IMR-90 (cell line): ENCODE measurements at regions not wholly inside any gene's neighbourhood (a gene's known extent, or its start where the extent isn't known, plus 50 kb on each side); places are given as distances from the start of the nearest gene placed in this dataset.

ENCODE experiments used
- ATAC-seq: fragments of 200-7000 bp; cut with Tn5 transposase; 2 replicates; pipeline ENCODE4 v1.9.1; 2020; ENCODE audit warnings: low read depth, mild to moderate bottlenecking, moderate library complexity
- BruUV-seq: library from RNA; stranded (reverse); fragments of 400-500 nt; replicated peaks from 2 replicates; lab custom pipeline; 2021; lab: Mats Ljungman, UMichigan
- CTCF ChIA-PET: fragments of 300-600 bp; formaldehyde crosslinking; extraction: SDS; loops from one replicate; lab custom pipeline; 2021; ENCODE audit warnings: antibody characterized with exemption; lab: Yijun Ruan, JAX
- POLR2A ChIA-PET: fragments of 300-600 bp; sonication (Branson Sonifier 250); formaldehyde crosslinking; loops from one replicate; lab custom pipeline; 2022; ENCODE audit warnings: antibody characterized with exemption; ENCODE audit not compliant: unreplicated experiment; lab: Charles Lee
- DNase-seq: peaks from one replicate; pipeline ENCODE4 v3.0.0; 2013
- H2AFZ ChIP-seq: replicated peaks from 2 replicates; pipeline ENCODE3; 2013; ENCODE audit warnings: low read length, mild to moderate bottlenecking; ENCODE audit not compliant: poor library complexity
- H2AK5ac ChIP-seq: 2 replicates; pipeline ENCODE4 v1.6.1; 2013; ENCODE audit warnings: low read depth, low read length, inconsistent platforms
- H2AK9ac ChIP-seq: replicated peaks from 2 replicates; pipeline ENCODE3; 2013; ENCODE audit warnings: mild to moderate bottlenecking, low read depth, low read length, moderate library complexity; ENCODE audit not compliant: poor library complexity
- H2BK120ac ChIP-seq: 2 replicates; pipeline ENCODE4 v1.6.1; 2013; ENCODE audit warnings: low read depth, low read length, inconsistent platforms
- H2BK15ac ChIP-seq: 3 replicates; pipeline ENCODE4 v1.6.1; 2013; ENCODE audit warnings: low read depth, low read length, inconsistent platforms
- H2BK20ac ChIP-seq: 2 replicates; pipeline ENCODE4 v1.6.1; 2013; ENCODE audit warnings: low read depth, mild to moderate bottlenecking, inconsistent platforms, low read length, moderate library complexity
- H2BK5ac ChIP-seq: 2 replicates; pipeline ENCODE4 v1.6.1; 2013; ENCODE audit warnings: mild to moderate bottlenecking, low read depth, low read length, inconsistent platforms; ENCODE audit not compliant: poor library complexity, severe bottlenecking
- H3K14ac ChIP-seq: replicated peaks from 2 replicates; pipeline ENCODE4 v1.6.1; 2013; ENCODE audit warnings: low read depth, low read length, inconsistent platforms
- H3K18ac ChIP-seq: 2 replicates; pipeline ENCODE4 v1.6.1; 2013; ENCODE audit warnings: low read depth, low read length, control low read depth
- H3K23ac ChIP-seq: 2 replicates; pipeline ENCODE4 v1.6.1; 2013; ENCODE audit warnings: low read depth, low read length, inconsistent platforms
- H3K27ac ChIP-seq: 2 replicates; pipeline ENCODE4 v1.5.1; 2013; ENCODE audit warnings: mild to moderate bottlenecking, control low read depth, low read length; ENCODE audit not compliant: insufficient read depth
- H3K27me3 ChIP-seq: 2 replicates; pipeline ENCODE4 v1.6.1; 2013; ENCODE audit warnings: low read length; ENCODE audit not compliant: control insufficient read depth, insufficient read depth
- H3K36me3 ChIP-seq: 2 replicates; pipeline ENCODE4 v1.6.1; 2013; ENCODE audit warnings: low read length, mixed read lengths; ENCODE audit not compliant: control insufficient read depth, insufficient read depth
- H3K4ac ChIP-seq: 2 replicates; pipeline ENCODE4 v1.6.1; 2013; ENCODE audit warnings: low read depth, low read length, inconsistent platforms
- H3K4me1 ChIP-seq: 2 replicates; pipeline ENCODE4 v1.6.1; 2013; ENCODE audit warnings: low read length, mixed read lengths; ENCODE audit not compliant: control insufficient read depth, insufficient read depth
- H3K4me2 ChIP-seq: 2 replicates; pipeline ENCODE4 v1.6.1; 2013; ENCODE audit warnings: low read depth, mild to moderate bottlenecking, control low read depth, low read length, moderate library complexity
- H3K4me3 ChIP-seq: 2 replicates; pipeline ENCODE4 v1.5.1; 2013; ENCODE audit warnings: low read depth, mild to moderate bottlenecking, control low read depth, low read length, moderate library complexity; ENCODE audit not compliant: insufficient read depth
- H3K56ac ChIP-seq: 2 replicates; pipeline ENCODE4 v1.6.1; 2013; ENCODE audit warnings: low read length, inconsistent platforms; ENCODE audit not compliant: insufficient read depth; ENCODE audit errors: extremely low read depth
- H3K79me1 ChIP-seq, 2 experiments: 2 replicates each; pipeline ENCODE4 v1.6.1; 2013; ENCODE audit warnings: low read length in 2 of 2, inconsistent platforms in 1 of 2, low read depth in 1 of 2
- H3K9ac ChIP-seq: 2 replicates; pipeline ENCODE4 v1.6.1; 2013; ENCODE audit warnings: low read depth, low read length, control low read depth
- H3K9me1 ChIP-seq: 2 replicates; pipeline ENCODE4 v1.6.1; 2013; ENCODE audit warnings: low read length, inconsistent platforms; ENCODE audit not compliant: insufficient read depth
- H3K9me3 ChIP-seq: 2 replicates; pipeline ENCODE4 v1.6.1; 2013; ENCODE audit warnings: low read length; ENCODE audit not compliant: control insufficient read depth, insufficient read depth
- H4K20me1 ChIP-seq: 2 replicates; pipeline ENCODE4 v1.6.1; 2013; ENCODE audit warnings: low read length, inconsistent platforms; ENCODE audit not compliant: insufficient read depth
- H4K5ac ChIP-seq: 2 replicates; pipeline ENCODE4 v1.6.1; 2013; ENCODE audit warnings: mild to moderate bottlenecking, low read depth, low read length, control low read depth
- H4K8ac ChIP-seq, 2 experiments: 2 replicates each; pipeline ENCODE4 v1.6.1; 2013; ENCODE audit warnings: low read depth in 2 of 2, low read length in 2 of 2, control low read depth in 1 of 2, inconsistent platforms in 1 of 2
- H4K91ac ChIP-seq: 2 replicates; pipeline ENCODE4 v1.6.1; 2013; ENCODE audit warnings: low read depth, low read length, inconsistent platforms; ENCODE audit not compliant: insufficient read depth
- RAD21 ChIP-seq: IDR thresholded peaks from 2 replicates; pipeline ENCODE4 v1.6.1; 2012; ENCODE audit warnings: low read length, improper control_type of control experiment
- RCOR1 ChIP-seq: IDR thresholded peaks from 2 replicates; pipeline ENCODE4 v1.6.1; 2012; ENCODE audit warnings: mild to moderate bottlenecking, low read length, improper control_type of control experiment; ENCODE audit not compliant: insufficient replicate concordance
- WGBS, 2 experiments: methylation state at CpG; one replicate each; pipeline versions ENCODE4 v1.1.5 to v1.1.7; 2013; ENCODE audit warnings: missing lambda C conversion rate in 2 of 2; ENCODE audit not compliant: insufficient read length in 1 of 2; ENCODE audit errors: extremely low coverage in 2 of 2; 5-methylcytosine and 5-hydroxymethylcytosine counted together
- dilution Hi-C: fragments of 300-500 bp; cut with HindIII; formaldehyde crosslinking; loops from one replicate; pipeline ENCODE4 v1.14.3; 2018; ENCODE audit warnings: low sequenced_read_pairs; ENCODE audit not compliant: unreplicated experiment
- in situ Hi-C: fragments of 300-500 bp; cut with MboI; formaldehyde crosslinking; loops from 3 replicates; pipeline ENCODE4 v1.14.3; 2019; ENCODE audit warnings: low sequenced_read_pairs, inconsistent platforms, mixed read lengths
- intact Hi-C: fragments of 100-400 bp; cut with micrococcal nuclease; formaldehyde crosslinking; loops from 2 replicates; pipeline ENCODE4 v1.10.0; 2022
- TF ChIP-seq, protein P1 (sequence below): fragments of 150-350 bp; IDR thresholded peaks from 2 replicates; pipeline ENCODE4 v1.6.1; 2016; ENCODE audit warnings: low read depth, mild to moderate bottlenecking, low read length, moderate library complexity, borderline replicate concordance

DNA sequence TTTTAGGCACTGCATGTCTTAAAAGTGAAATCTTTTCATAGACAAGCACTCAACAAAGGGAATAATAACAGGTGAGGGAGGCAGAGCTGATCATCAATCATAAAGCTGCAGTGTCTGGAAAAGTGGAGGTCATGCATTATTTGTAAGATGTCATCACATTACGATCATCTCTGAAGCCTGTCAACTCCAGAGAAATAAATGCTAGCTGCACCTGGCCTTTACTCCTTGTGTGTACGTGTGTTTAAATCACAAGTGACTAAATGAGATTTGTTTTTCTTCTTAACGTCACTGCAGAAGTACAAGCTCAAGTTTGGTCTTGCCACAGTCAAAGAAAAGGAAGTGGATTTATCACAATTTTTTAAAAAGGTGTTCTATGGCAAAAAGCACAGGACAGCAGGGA, 275.5 kb upstream of the SGK1 start:
- CTCF ChIA-PET, result no interaction called here

More for the DNA sequence above, 275.5 kb upstream of the SGK1 start:
- no peak overlapping the region for H4K5ac ChIP-seq
- no peak overlapping the region for H2BK5ac ChIP-seq
- no peak overlapping the region for H3K9ac ChIP-seq
- no peak overlapping the region for H3K4me3 ChIP-seq
- dilution Hi-C loops, result no loop called here
- H2BK20ac ChIP-seq, result no peak overlapping the region
- in situ Hi-C loops, result no loop called here
- H3K9me3 ChIP-seq, result no peaks in the 10 kb centered on the region
- H3K4me1 ChIP-seq, result peaks cover 10% of the 10 kb centered on the region
- H3K14ac ChIP-seq, result no peak overlapping the region
- no peaks in the 10 kb centered on the region for H3K79me1 ChIP-seq
- H4K8ac ChIP-seq, result no peak overlapping the region
- no TSS peak for BruUV-seq
- no peak overlapping the region for H2AK5ac ChIP-seq
- no peak for ATAC-seq
- no peak overlapping the region for H4K91ac ChIP-seq
- POLR2A ChIA-PET, result no interaction called here
- H3K4ac ChIP-seq, result no peak overlapping the region
- H2BK15ac ChIP-seq, result no peak overlapping the region
- H2AFZ ChIP-seq, result no peak overlapping the region
- no CpG with 5 or more reads among the region's 3 CpGs for WGBS, 2 experiments
- H3K36me3 ChIP-seq, result no peaks in the 10 kb centered on the region
- H3K56ac ChIP-seq, result no peak overlapping the region
- H3K27me3 ChIP-seq, result no peaks in the 10 kb centered on the region
- H3K27ac ChIP-seq, result no peak overlapping the region
- H4K20me1 ChIP-seq, result no peaks in the 10 kb centered on the region
- H3K4me2 ChIP-seq, result no peak overlapping the region
- no peak overlapping the region for H2BK120ac ChIP-seq
- H2AK9ac ChIP-seq, result no peak overlapping the region
- H3K23ac ChIP-seq, result no peak overlapping the region
- intact Hi-C loops, result no loop called here
- no peak overlapping the region for H3K18ac ChIP-seq
- peaks cover 4% of the 10 kb centered on the region for H3K9me1 ChIP-seq
- TF ChIP-seq, protein P1, sequence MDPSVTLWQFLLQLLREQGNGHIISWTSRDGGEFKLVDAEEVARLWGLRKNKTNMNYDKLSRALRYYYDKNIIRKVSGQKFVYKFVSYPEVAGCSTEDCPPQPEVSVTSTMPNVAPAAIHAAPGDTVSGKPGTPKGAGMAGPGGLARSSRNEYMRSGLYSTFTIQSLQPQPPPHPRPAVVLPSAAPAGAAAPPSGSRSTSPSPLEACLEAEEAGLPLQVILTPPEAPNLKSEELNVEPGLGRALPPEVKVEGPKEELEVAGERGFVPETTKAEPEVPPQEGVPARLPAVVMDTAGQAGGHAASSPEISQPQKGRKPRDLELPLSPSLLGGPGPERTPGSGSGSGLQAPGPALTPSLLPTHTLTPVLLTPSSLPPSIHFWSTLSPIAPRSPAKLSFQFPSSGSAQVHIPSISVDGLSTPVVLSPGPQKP, result no peak
- no peak for TF ChIP-seq RCOR1
- no peak for TF ChIP-seq RAD21
- no peak for DNase-seq
